RWPE1 (cell line): ENCODE measurements at regions not wholly inside any gene's neighbourhood (a gene's known extent, or its start where the extent isn't known, plus 50 kb on each side); places are given as distances from the start of the nearest gene placed in this dataset.
A peak's percentile ranks its signal among the peaks of the same experiment; 100 is the strongest.

Source experiments
- CTCF ChIA-PET: fragments of 350-600 bp; sonication (Branson Sonifier 250); formaldehyde crosslinking; extraction: SDS; loops from one replicate; lab custom pipeline; 2021; lab: Yijun Ruan, JAX
- POLR2A ChIA-PET: fragments of 400-600 bp; formaldehyde crosslinking; extraction: SDS; loops from one replicate; lab custom pipeline; 2020; ENCODE audit warnings: antibody characterized with exemption; ENCODE audit not compliant: low non-redundant PET; lab: Yijun Ruan, JAX
- DNase-seq: peaks from one replicate; pipeline ENCODE4 v3.0.0; 2012; ENCODE audit warnings: low spot score
- H3K27ac ChIP-seq: fragments of 450-650 bp; 2 replicates; pipeline ENCODE4 v1.5.1; 2017
- TF ChIP-seq, protein P1 (sequence below): fragments of 450-650 bp; conservative IDR thresholded peaks from 2 replicates; pipeline ENCODE4 v1.5.1; 2017; ENCODE audit warnings: low read depth, mild to moderate bottlenecking

DNA sequence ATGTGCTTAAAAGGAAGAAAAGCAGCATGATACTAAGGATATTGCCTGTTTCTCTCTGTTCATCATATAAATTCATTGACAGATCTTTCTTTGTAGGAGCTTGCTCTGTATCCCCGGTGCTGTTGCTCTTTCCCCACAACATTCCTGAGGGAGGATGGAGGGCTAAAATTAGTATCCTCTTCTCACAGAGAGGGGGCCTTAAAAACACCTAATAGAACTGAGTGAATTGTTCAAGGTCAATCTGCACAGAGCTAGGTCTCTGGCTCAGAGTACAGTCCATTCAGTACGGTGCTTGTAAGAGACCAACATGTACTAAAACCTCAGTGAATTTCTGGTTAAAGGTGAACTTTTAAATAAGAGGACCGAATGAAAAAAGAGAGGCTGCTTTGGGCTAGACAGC lies 88.7 kb downstream of the PALM2AKAP2 start:
- TF ChIP-seq, protein P1, sequence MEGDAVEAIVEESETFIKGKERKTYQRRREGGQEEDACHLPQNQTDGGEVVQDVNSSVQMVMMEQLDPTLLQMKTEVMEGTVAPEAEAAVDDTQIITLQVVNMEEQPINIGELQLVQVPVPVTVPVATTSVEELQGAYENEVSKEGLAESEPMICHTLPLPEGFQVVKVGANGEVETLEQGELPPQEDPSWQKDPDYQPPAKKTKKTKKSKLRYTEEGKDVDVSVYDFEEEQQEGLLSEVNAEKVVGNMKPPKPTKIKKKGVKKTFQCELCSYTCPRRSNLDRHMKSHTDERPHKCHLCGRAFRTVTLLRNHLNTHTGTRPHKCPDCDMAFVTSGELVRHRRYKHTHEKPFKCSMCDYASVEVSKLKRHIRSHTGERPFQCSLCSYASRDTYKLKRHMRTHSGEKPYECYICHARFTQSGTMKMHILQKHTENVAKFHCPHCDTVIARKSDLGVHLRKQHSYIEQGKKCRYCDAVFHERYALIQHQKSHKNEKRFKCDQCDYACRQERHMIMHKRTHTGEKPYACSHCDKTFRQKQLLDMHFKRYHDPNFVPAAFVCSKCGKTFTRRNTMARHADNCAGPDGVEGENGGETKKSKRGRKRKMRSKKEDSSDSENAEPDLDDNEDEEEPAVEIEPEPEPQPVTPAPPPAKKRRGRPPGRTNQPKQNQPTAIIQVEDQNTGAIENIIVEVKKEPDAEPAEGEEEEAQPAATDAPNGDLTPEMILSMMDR: no peak
- POLR2A ChIA-PET: no interaction called here
- no peak overlapping the region for H3K27ac ChIP-seq
- DNase-seq: no peak
- CTCF ChIA-PET: interaction anchor here (0.5 to 0.7 kb wide), 3 partner anchors 13 to 196 kb away, joined by 3 to 9 read pairs (median 5); no protein-coding TSS in a partner anchor

DNA sequence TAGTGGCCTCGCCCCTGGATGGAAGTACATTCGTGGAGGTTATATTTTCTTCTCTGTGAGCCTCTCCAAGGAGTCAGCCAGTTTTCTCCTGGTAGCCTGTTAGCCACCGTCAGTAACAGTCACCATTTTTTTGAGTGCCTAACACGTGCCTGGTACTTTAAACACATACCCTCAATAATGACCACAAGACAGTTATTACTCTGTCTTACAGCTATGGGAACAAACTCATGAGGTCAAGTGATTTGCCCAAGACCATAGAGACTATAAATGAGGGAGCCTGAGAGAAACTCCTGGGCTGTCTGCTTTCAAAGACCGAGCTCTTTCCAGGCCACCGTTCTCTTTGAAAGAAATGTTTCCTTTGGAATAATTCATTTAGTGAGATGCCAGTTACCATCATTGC lies 90.4 kb downstream of the PALM2AKAP2 start:
- no peak overlapping the region for H3K27ac ChIP-seq
- DNase-seq: no peak
- POLR2A ChIA-PET: no interaction called here
- TF ChIP-seq, protein P1: no peak
- CTCF ChIA-PET: interaction anchor here (0.5 kb wide), 1 partner anchor 53 kb away, joined by 3 read pairs; no protein-coding TSS in a partner anchor

DNA sequence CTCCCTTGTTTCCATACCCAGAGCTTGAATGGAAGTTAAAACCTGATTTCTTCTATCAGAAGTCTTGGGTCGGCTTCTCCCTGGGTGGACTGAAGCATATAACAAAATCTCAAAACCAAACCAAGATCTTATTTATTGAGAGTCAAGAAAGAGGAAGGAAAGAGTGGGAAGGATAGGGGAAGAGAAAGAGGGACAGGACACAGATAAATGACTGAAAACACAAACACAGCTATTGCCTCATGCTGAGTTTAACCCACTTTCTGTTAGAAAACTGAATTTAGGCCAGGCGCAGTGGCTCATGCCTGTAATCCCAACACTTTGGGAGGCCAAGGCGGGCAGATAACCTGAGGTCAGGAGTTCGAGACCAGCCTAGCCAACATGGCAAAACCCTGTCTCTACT lies 92.9 kb downstream of the PALM2AKAP2 start:
- POLR2A ChIA-PET: no interaction called here
- DNase-seq: no peak
- H3K27ac ChIP-seq: no peak overlapping the region
- CTCF ChIA-PET: interaction anchor here (0.6 to 1.3 kb wide), 2 partner anchors 13 to 214 kb away, joined by 3 read pairs; no protein-coding TSS in a partner anchor
- TF ChIP-seq, protein P1: no peak

DNA sequence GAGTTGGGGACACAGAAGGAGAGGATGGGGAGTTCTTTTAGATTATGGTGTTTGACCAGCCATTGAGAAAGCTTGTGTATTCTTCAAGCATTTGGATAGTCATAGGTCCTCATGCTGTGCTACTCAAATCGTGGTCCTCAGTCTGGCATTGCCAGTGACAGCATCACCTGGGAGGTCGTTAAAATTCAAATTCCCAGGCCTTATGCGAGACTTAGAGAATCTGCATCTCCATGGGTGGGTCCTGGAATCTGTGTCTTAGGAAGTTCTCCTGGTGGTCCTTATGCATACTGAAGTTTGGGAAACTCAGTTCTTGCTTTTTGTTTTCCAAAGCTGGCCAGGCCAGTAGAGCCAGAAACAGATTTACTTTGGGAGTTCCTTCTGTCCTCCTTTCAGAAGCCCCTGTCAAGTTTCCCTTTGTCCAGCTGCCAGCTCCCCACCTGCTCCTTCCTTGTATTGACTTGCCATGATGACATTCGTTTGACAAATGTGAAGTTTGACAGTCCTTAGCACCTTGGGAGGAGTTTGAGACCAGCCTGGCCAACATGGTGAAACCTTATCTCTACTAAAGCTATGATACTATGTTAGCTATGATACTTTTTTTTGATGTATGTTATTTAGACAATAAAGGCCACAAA lies 95.6 kb downstream of the PALM2AKAP2 start:
- H3K27ac ChIP-seq: no peak overlapping the region
- ChIA-PET POLR2A (no interaction called here), CTCF (interaction anchor here (0.6 to 0.9 kb wide), 3 partner anchors 13 to 308 kb away, joined by 3 read pairs; no protein-coding TSS in a partner anchor)
- TF ChIP-seq, protein P1: no peak
- DNase-seq: no peak

DNA sequence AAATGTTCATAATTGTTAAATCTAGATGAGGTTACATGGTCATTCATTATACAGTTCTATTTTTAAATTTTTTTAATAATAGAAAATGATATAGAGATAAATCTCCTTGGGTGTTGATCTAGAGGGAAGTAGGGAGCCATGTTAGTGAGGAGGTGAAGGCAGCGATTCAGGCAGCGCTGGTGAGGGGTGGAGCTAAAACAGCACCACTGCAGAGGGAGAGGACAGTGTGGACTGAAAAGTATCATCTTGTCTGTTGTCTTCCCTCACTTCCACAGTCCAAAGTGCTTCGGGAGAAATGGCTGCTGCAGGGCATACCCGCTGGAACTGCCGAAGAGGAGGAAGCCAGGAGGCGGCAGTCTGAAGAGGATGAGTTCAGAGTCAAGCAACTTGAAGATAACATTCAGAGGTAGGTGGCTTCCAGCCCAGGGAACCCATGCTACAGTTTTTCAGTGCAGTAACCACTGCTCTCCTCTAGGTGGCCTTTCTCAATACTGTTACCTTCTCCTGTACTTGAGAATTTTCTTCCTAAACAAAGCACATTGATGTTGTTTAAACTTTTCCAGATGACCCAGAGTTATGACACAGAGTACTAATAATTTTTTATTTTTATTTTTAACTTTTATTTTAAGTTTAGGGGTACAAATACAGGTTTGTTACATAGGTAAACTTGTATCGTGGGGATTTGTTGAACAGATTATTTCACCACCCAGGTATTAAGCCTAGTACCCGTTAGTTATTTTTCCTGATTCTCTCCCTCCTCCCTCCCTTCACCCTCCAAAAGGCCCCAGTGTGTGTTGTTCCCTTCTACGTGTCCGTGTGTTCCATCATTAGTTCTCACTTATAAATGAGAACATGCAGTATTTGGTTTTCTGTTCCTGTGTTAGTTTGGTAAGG lies 100.5 kb downstream of the PALM2AKAP2 start:
- POLR2A ChIA-PET: no interaction called here
- CTCF ChIA-PET: interaction anchor here (0.7 to 1.1 kb wide), 3 partner anchors 9 to 1232 kb away, joined by 3 to 5 read pairs (median 4); no protein-coding TSS in a partner anchor
- TF ChIP-seq, protein P1: peak; percentile 66
- H3K27ac ChIP-seq: no peak overlapping the region
- peak; percentile 65 for DNase-seq

DNA sequence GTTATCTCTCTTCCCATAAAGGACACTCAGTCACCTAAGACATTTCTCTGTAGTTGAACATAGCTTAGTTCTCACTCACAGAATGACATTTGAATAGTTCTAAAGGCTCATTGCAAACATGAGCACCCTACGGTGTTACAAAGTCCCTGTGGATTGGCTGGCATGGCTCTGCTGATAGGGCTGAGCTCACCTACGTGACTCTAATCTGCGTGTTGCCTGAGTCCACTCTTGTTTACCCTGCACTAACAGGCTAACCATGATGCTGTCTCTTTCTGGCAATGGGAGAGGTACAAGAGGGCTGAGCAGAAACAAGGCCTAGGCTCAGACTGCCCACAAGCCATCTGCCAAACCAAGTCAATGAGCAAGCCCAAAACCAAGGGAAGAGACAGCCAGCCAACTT lies 103.6 kb downstream of the PALM2AKAP2 start:
- DNase-seq: no peak
- ChIA-PET POLR2A (no interaction called here), CTCF (interaction anchor here (1.1 kb wide), 1 partner anchor 39 kb away, joined by 3 read pairs; no protein-coding TSS in a partner anchor)
- TF ChIP-seq, protein P1: no peak
- H3K27ac ChIP-seq: no peak overlapping the region
